NT2/D1 (cell line): ENCODE measurements at regions not wholly inside any gene's neighbourhood (a gene's known extent, or its start where the extent isn't known, plus 50 kb on each side); places are given as distances from the start of the nearest gene placed in this dataset.

Experiments used
- SUZ12 ChIP-seq: IDR thresholded peaks from 2 replicates; pipeline ENCODE4 v1.6.1; 2011; ENCODE audit not compliant: insufficient read length, insufficient read depth; ENCODE audit errors: extremely low read depth
- YY1 ChIP-seq: IDR thresholded peaks from 2 replicates; pipeline ENCODE4 v1.6.1; 2011; ENCODE audit not compliant: insufficient read length, insufficient read depth
- ZNF274 ChIP-seq: IDR thresholded peaks from 2 replicates; pipeline ENCODE4 v1.6.1; 2011; ENCODE audit warnings: mild to moderate bottlenecking, low read depth, low read length

- no peak for TF ChIP-seq YY1
- no peak for TF ChIP-seq ZNF274
- TF ChIP-seq SUZ12: no peak
Observed at GRCh38 chr1:209431813-209432442, 151.6 kb upstream of the CAMK1G start.
